Endothelial cell of umbilical vein (primary cell): ENCODE measurements at regions not wholly inside any gene's neighbourhood (a gene's known extent, or its start where the extent isn't known, plus 50 kb on each side); places are given as distances from the start of the nearest gene placed in this dataset.

Experiments
- BruUV-seq: library from RNA; stranded (reverse); fragments of 400-500 nt; replicated peaks from 2 replicates; lab custom pipeline; 2021; lab: Mats Ljungman, UMichigan
- CTCF ChIA-PET: fragments of 300-600, 350-600 bp; sonication (Branson Sonifier 250); formaldehyde crosslinking; loops from one replicate; lab custom pipeline; 2021; ENCODE audit warnings: antibody characterized with exemption, inconsistent platforms; lab: Charles Lee
- POLR2A ChIA-PET: fragments of 300-600, 350-600 bp; sonication (Branson Sonifier 250); formaldehyde crosslinking; loops from one replicate; lab custom pipeline; 2021; ENCODE audit warnings: antibody characterized with exemption, inconsistent platforms; lab: Charles Lee
- DNase-seq: peaks from one replicate; pipeline ENCODE4 v3.0.0-alpha.2; 2011; ENCODE audit warnings: low read depth, low spot score
- FAIRE-seq: peaks from 2 replicates; lab custom pipeline; 2011; peaks lifted over from hg19 to GRCh38; lab: Jason Lieb, UNC
- H2AFZ ChIP-seq: 2 replicates; pipeline ENCODE4 v1.6.0; 2012; ENCODE audit warnings: low read depth, low read length, control low read depth, inconsistent platforms
- H3K27ac ChIP-seq: 2 replicates; pipeline ENCODE4 v1.5.1; 2011; ENCODE audit warnings: low read depth, mild to moderate bottlenecking, control low read depth, low read length, moderate library complexity; ENCODE audit not compliant: insufficient read depth
- H3K27me3 ChIP-seq, 2 experiments: 2 replicates each; pipeline versions ENCODE4 v1.6.0 to v1.6.1; 2011; ENCODE audit warnings: low read length in 2 of 2, mixed read lengths in 1 of 2; ENCODE audit not compliant: control insufficient read depth in 2 of 2, insufficient read depth in 2 of 2
- H3K36me3 ChIP-seq, 2 experiments: 2 replicates in 1 of 2; 3 replicates in 1 of 2; pipeline ENCODE4 v1.5.1; 2011; ENCODE audit warnings: low read length in 2 of 2, mild to moderate bottlenecking in 1 of 2, moderate library complexity in 1 of 2; ENCODE audit not compliant: control insufficient read depth in 2 of 2, insufficient read depth in 2 of 2; ENCODE audit errors: extremely low read depth in 1 of 2
- H3K4me1 ChIP-seq: 3 replicates; pipeline ENCODE4 v1.5.1; 2011; ENCODE audit warnings: mild to moderate bottlenecking, low read length; ENCODE audit not compliant: control insufficient read depth, insufficient read depth; ENCODE audit errors: extremely low read depth
- H3K4me2 ChIP-seq: 2 replicates; pipeline ENCODE4 v1.6.1; 2011; ENCODE audit warnings: low read length, control low read depth, mixed read lengths; ENCODE audit not compliant: insufficient read depth
- H3K4me3 ChIP-seq, 3 experiments: fragments of 200-600 bp in 1 of 3; sonication (generic), shearing (Covaris generic) in 1 of 3; replicated peaks in 1 of 3; 2 replicates each; pipeline ENCODE4 v1.5.1; 2011 to 2016; ENCODE audit warnings: control low read depth in 3 of 3, low read length in 3 of 3, mild to moderate bottlenecking in 2 of 3, inconsistent platforms in 1 of 3, low read depth in 1 of 3, moderate library complexity in 1 of 3; ENCODE audit not compliant: insufficient read depth in 1 of 3
- H3K79me2 ChIP-seq: 2 replicates; pipeline ENCODE4 v1.6.0; 2012; ENCODE audit warnings: low read length, inconsistent platforms; ENCODE audit not compliant: control insufficient read depth, insufficient read depth
- H3K9ac ChIP-seq: replicated peaks from 2 replicates; pipeline ENCODE3; 2011; ENCODE audit warnings: low read length, control low read depth; ENCODE audit not compliant: insufficient read depth; ENCODE audit errors: extremely low read depth
- H3K9me1 ChIP-seq: replicated peaks from 3 replicates; pipeline ENCODE4 v1.6.0; 2011; ENCODE audit warnings: mild to moderate bottlenecking, low read length; ENCODE audit not compliant: control insufficient read depth, insufficient read depth; ENCODE audit errors: extremely low read depth
- H3K9me3 ChIP-seq: replicated peaks from 2 replicates; pipeline ENCODE4 v1.5.1; 2012; ENCODE audit warnings: low read length, inconsistent platforms; ENCODE audit not compliant: control insufficient read depth, insufficient read depth
- H4K20me1 ChIP-seq: replicated peaks from 2 replicates; pipeline ENCODE3; 2011; ENCODE audit warnings: mild to moderate bottlenecking, low read length; ENCODE audit not compliant: control insufficient read depth, insufficient read depth; ENCODE audit errors: extremely low read depth
- EZH2 ChIP-seq: IDR thresholded peaks from 2 replicates; pipeline ENCODE4 v1.6.1; 2012; ENCODE audit warnings: borderline replicate concordance, low read depth, mild to moderate bottlenecking, moderate library complexity, low read length, inconsistent platforms; ENCODE audit not compliant: severe bottlenecking
- FOS ChIP-seq: IDR thresholded peaks from 2 replicates; pipeline ENCODE4 v1.6.1; 2011; ENCODE audit warnings: mild to moderate bottlenecking, low read length, moderate library complexity, borderline replicate concordance; ENCODE audit not compliant: insufficient read depth
- GATA2 ChIP-seq: IDR thresholded peaks from 2 replicates; pipeline ENCODE4 v1.7.0; 2011; ENCODE audit warnings: low read depth, mild to moderate bottlenecking, moderate library complexity, mixed read lengths, low read length; ENCODE audit not compliant: insufficient read length, insufficient read depth
- JUN ChIP-seq: IDR thresholded peaks from 2 replicates; pipeline ENCODE4 v1.6.1; 2011; ENCODE audit warnings: borderline replicate concordance, low read depth; ENCODE audit not compliant: insufficient read length, insufficient read depth
- MYC ChIP-seq: IDR thresholded peaks from one replicate; pipeline ENCODE4 v1.6.1; 2011; ENCODE audit warnings: mild to moderate bottlenecking, low read depth, low read length
- POLR2A ChIP-seq: IDR thresholded peaks from 2 replicates; pipeline ENCODE4 v1.6.1; 2012; ENCODE audit warnings: low read depth, mild to moderate bottlenecking, control low read depth, low read length
- POLR2AphosphoS5 ChIP-seq: IDR thresholded peaks from 2 replicates; pipeline ENCODE4 v1.6.1; 2012; ENCODE audit warnings: low read depth, mild to moderate bottlenecking, control low read depth, low read length, moderate library complexity; ENCODE audit not compliant: insufficient read depth
- dilution Hi-C: fragments of 300-500 bp; cut with MboI; formaldehyde crosslinking; loops from one replicate; pipeline ENCODE4 v1.15.0; 2019; ENCODE audit warnings: low sequenced_read_pairs; ENCODE audit not compliant: extremely low pct_ligation_motif_present
- intact Hi-C: fragments of 100-400 bp; cut with micrococcal nuclease; formaldehyde crosslinking; loops from one replicate; pipeline ENCODE4 v1.10.0; 2022
- TF ChIP-seq, protein P1 (sequence below): IDR thresholded peaks from 2 replicates; pipeline ENCODE4 v1.6.1; 2011; ENCODE audit not compliant: insufficient read depth, insufficient read length
- TF ChIP-seq, protein P2 (sequence below), 2 donors: IDR thresholded peaks; 1 replicate in 1 of 2; 2 replicates in 1 of 2; pipeline ENCODE4 v1.5.1; 2011; ENCODE audit warnings: low read length in 2 of 2, mild to moderate bottlenecking in 2 of 2, moderate library complexity in 2 of 2, control low read depth in 1 of 2, inconsistent platforms in 1 of 2, low read depth in 1 of 2; ENCODE audit not compliant: insufficient read depth in 1 of 2; ENCODE audit errors: extremely low read depth in 1 of 2

DNA sequence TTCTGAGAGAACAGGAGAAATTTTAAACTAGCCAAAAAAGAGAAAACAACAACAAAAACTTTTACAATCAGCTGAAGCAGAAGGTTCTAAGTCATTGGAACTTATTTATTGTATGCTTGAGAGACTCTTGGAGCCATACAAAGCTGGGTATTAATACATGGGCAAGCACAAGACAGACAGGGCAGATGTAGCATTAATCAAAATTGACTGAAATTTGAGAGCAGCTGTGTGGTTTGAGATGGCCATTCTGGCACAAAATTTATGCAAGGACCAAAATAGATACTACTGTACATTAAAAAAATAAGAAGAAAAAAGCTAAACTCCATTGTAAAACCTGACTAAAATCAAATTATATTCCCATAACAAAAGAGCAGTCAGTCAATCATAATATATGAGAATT lies 892.5 kb downstream of the PLA2G4A start:
- CTCF ChIA-PET = interaction anchor here (0.7 to 1.1 kb wide), 2 partner anchors 11 to 15 kb away, joined by 3 to 5 read pairs; no protein-coding TSS in a partner anchor
- Histone ChIP-seq H3K79me2 (no peaks in the 10 kb centered on the region), H3K9ac (no peak overlapping the region), H4K20me1 (no peaks in the 10 kb centered on the region), H3K4me3 (no peak overlapping the region), H3K4me2 (no peak overlapping the region), H3K36me3 (no peaks in the 10 kb centered on the region), H3K27ac (no peak overlapping the region), H3K9me3 (no peaks in the 10 kb centered on the region), H3K9me1 (no peaks in the 10 kb centered on the region), H2AFZ (no peak overlapping the region), H3K27me3 (no peaks in the 10 kb centered on the region), H3K4me1 (no peaks in the 10 kb centered on the region)
- TF ChIP-seq MYC (no peak), POLR2A (no peak), GATA2 (no peak), FOS (no peak), JUN (no peak), POLR2AphosphoS5 (no peak), EZH2 (no peak)
- TF ChIP-seq, protein P1, sequence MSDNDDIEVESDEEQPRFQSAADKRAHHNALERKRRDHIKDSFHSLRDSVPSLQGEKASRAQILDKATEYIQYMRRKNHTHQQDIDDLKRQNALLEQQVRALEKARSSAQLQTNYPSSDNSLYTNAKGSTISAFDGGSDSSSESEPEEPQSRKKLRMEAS = no peak
- TF ChIP-seq, protein P2, sequence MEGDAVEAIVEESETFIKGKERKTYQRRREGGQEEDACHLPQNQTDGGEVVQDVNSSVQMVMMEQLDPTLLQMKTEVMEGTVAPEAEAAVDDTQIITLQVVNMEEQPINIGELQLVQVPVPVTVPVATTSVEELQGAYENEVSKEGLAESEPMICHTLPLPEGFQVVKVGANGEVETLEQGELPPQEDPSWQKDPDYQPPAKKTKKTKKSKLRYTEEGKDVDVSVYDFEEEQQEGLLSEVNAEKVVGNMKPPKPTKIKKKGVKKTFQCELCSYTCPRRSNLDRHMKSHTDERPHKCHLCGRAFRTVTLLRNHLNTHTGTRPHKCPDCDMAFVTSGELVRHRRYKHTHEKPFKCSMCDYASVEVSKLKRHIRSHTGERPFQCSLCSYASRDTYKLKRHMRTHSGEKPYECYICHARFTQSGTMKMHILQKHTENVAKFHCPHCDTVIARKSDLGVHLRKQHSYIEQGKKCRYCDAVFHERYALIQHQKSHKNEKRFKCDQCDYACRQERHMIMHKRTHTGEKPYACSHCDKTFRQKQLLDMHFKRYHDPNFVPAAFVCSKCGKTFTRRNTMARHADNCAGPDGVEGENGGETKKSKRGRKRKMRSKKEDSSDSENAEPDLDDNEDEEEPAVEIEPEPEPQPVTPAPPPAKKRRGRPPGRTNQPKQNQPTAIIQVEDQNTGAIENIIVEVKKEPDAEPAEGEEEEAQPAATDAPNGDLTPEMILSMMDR (IDR thresholded peaks at IDR 0.05; ENCODE audit: extremely low read depth in 1 of 2, insufficient read depth in 1 of 2, low read depth in 1 of 2, low read length in 2 of 2) = no peak
- FAIRE-seq = no peak
- dilution Hi-C loops = no loop called here
- BruUV-seq = no TSS peak
- no peak for DNase-seq
- intact Hi-C loops = no loop called here
- POLR2A ChIA-PET = no interaction called here
